ENCODE measurements at regions not wholly inside any gene's neighbourhood (a gene's known extent, or its start where the extent isn't known, plus 50 kb on each side); places are given as distances from the start of the nearest gene placed in this dataset.
"Not testable (repeated sequence)": the region's sequence is repeated elsewhere in the genome, so short reads cannot be mapped to it uniquely, and the experiment has no call there.

GRCh38 chr1:213324859-213325258, 273.8 kb downstream of the RPS6KC1 start:
- DNase-seq: no peak

DNA sequence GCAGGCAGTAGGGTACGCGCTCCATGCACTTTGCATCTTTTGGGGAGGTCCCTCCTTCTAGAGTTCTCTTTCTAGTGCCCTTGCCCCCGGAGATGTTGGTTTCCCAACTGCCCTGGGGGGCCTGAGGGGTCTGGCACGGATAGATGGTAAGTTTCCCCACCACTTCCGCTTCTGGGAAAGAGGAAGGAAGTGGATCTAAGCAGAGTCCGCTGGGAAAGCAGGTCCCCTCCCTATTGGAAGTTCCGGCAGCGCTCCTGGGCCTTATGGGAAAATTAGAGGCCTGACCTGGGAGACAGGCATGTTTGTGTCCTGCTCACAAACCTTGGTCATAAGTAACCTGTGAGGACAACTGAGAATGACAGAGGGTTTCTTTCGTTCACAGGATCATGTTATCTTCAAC, 274.4 kb downstream of the RPS6KC1 start:
- no peak for DNase-seq

GRCh38 chr1:213326281-213327016, 275.4 kb downstream of the RPS6KC1 start:
- no peak for DNase-seq

- no peak for DNase-seq
Observed at GRCh38 chr1:213327017-213327667, 276.1 kb downstream of the RPS6KC1 start.

GRCh38 chr1:213329406-213330008, 278.5 kb downstream of the RPS6KC1 start:
- DNase-seq: no peak

- DNase-seq: no peak
Observed at GRCh38 chr1:213330281-213330680, 279.2 kb downstream of the RPS6KC1 start.

- DNase-seq: no peak
Observed at GRCh38 chr1:213331631-213332175, 280.7 kb downstream of the RPS6KC1 start.

DNA sequence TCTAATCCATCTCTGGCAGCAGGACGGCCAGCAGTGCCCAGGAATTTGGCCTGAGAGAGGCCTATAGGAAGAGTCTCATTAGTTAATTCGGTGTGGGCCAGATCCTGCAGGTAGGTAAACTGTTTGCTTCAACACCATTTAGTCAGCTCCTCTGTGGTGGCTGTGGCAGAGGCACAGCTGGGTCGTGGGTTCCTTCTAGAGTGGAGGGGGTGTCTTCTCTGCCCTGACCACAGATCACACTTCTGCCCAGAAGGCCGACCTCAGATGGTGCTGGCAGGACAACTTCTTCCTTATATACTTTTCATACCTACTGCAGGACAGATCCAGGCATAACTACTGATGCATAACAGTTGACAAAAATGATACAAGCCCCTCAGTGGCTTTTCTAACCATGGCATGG, 281.4 kb downstream of the RPS6KC1 start:
- no peak for DNase-seq

DNA sequence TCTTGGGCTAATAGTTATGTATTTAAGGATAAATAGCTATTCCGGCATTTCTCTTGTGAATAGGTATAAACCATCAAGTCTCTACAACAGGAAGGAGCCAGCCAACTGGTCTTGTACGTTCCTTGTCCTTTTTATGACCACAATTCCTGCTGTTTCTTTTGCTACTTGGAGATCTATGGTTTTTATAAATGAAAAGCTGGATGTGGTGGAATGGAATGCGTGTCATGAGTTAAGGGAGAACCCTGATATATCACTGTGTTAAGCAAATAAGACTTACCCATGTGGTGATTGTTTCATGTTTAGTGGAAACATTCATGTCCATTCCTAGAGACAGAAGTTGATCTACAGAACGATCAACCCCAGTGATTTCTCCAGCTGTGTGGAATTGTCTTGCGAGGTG, 282.1 kb downstream of the RPS6KC1 start:
- DNase-seq: no peak

- no peak for DNase-seq
Observed at GRCh38 chr1:213335084-213335483, 284.0 kb downstream of the RPS6KC1 start.

GRCh38 chr1:213337025-213337678, 286.1 kb downstream of the RPS6KC1 start:
- DNase-seq: no peak

DNA sequence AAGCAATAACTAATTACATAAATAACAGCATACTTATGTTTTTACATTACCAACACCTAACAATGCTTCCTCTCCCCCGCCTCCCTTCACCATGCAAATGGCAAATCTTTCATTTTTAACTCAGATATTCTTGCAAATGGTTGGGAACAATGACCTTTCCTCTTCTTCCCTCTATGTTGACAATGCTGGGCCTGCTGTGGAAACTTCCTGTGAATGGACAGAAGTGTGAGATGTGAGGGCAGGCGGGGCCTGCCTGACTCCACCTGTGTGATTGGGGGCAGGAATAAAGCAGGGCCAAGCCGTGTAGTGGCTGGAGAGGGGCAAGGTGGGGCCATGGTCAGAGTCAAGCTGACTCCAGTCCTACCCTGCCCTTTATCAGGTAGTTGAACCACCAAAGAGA, 289.6 kb downstream of the RPS6KC1 start:
- no peak for DNase-seq

DNA sequence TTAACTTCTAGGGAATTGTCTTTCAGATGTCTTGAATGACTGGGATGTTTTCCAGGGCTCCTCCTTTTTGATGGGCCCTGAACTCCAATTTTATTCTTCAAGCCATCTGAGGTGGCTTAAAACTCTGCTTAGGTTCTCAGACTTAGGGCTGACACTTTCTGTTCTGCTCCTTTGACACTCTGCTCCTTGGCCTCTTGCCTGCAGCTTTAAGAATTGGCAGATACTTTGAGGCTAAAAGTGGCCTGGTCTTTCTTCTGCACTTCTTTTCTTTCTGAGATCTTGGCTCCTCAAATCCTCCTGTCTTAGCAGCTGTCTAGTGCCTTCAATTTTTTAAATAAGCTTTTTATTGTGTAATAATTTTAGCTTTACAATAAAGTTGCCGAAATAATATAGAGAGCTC, 294.6 kb downstream of the RPS6KC1 start:
- no peak for DNase-seq

DNA sequence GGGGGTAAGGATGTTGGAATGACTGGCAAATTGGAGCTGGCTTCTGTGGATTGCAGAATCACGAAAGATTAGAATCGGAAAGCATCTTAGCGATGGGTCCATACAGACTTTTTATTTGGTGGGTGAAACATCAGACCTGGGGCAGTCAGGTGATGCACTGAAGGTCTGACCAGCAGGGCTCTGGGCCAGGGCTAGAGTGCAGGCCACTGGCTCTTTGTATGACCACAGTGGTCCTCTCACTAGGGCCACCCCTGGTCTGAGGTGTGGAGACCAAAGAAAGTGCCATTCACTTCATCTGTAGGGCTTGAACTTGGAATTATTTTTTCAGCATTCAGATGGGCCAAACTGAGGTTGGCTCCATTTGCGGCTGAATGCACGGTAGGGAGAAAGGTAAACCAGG, 306.4 kb downstream of the RPS6KC1 start:
- no peak for DNase-seq

GRCh38 chr1:213358368-213358767, 307.3 kb downstream of the RPS6KC1 start:
- not testable (repeated sequence) for DNase-seq

GRCh38 chr1:213362598-213362997, 311.6 kb downstream of the RPS6KC1 start:
- no peak for DNase-seq

DNA sequence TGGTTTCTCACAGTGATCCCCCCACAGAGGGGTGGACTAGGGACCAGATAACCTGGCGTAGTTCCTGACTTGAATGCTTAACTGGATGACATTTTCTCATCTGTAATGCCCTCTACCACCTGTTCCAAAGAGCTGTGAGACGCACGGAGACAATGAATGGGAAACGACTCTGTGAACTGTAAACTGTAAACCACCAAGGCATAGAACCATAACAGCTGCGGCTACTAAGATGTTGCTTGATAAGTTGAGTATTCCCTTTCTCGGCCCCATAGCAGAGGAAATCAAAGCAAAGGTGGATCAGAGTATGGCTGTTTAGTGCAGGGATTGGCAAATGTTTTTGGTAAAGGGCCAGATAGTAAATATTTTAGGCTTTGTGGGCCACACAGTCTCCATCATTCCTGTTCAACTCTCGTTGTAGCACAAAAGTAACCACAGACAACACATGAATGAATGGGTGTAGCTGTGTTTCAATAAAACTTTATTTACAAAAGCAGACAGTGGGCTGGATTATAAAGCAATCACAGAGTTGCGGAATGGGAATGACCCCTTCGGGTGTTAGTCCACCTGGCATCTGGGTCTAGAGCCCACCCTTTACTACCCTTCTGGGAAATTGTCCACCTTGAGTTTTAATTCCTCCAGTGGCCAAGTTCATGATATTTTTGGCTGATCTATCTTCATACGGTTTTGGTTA, 315.2 kb downstream of the RPS6KC1 start:
- no peak for DNase-seq

DNA sequence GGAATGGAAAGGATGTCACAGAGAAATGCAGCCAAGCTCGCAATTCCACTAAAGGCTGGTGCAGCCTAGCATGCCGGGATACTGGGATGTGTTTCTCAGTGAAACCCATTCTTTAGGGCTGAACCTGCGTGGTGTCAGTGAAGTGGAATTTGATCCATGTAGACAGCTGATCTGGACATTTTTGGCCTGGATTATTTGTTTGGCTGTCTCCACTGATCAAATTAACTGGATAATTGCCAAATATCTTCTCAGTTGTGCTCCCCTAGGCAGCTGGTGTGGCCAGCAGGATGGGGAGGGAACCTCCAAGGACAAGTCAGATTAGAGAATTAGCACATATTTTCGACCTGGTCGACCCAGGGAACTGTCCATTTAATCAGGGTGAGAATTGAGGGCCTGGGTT, 318.4 kb downstream of the RPS6KC1 start:
- no peak for DNase-seq

DNA sequence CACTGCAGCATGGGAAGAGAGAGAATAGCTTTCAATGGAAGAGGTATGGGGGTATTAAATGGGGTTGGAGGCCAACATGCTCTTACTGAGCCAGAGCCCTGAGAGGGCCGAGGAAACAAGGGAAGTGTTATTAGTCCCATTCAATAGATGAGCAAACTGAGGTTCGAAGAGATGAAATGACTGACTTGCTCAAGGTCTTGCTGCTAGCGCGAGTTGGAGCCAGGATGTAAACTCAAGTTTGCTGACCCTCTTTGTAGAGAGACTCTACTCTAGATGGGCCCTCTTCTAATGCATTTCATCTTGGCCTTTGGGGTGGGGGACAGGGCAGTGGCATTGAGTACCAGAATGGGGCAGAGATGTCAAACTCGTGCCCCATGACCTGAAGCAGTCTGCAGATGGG, 319.5 kb downstream of the RPS6KC1 start:
- DNase-seq: no peak

GRCh38 chr1:213371525-213371846, 320.4 kb downstream of the RPS6KC1 start:
- no peak for DNase-seq

DNA sequence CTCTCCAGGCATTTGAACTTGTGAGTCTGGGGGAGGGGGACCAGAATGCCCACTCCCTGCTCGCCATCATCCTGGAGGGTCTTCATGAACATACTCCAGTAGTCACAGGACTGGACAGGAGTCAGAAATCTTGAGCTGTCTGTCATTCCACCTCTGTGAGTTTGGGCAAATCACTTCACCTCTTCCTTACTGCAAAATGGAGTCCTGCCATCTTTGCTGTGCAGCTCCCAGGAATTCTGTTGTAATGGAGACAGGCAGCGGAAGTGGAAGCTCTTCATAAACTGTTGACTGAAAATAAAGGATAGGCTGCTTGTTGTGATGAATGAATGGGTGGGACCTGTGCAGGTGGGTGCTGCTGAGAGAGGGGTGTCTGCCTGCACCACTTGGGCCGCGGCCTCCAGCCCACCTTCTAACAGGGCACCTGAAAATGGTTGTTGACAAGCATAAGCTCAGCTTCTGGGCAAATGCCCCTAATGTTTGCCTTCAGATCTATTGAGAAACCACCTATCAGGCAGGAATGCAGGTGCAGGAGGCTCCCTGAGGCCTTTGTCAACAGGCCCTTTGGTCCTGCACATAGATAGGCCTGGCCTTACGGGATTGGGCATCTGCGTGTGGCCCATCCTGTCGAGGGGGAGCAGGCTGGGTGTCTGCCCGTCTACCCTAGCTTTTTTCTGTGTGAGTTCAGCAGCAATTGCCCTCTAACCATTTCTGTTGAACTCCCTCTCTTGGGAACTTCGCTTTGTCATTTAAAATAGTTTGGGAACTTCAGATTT, 321.0 kb downstream of the RPS6KC1 start:
- DNase-seq: no peak

DNA sequence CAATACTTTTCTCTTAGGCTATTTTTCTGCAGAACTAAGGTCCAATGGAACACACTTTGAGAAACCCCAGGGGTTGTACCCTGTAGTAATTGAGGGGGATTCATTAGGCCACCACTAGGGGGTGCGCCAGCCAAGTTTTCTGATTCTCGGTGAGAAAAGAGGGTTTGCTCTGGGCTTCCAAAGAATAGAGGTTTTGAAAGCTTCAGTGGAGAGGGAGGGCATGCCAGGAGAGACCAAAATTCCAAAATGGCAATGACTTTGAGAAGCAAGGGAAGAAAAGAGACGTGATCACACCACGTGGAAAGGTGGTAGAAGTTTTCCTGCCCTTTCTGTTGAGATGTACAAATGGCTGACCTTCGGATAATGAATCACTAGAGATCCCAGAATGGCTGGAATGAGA, 323.3 kb downstream of the RPS6KC1 start:
- peak; percentile 75 for DNase-seq

Measured in RPMI8226 (cell line).